ENCODE measurements at regions not wholly inside any gene's neighbourhood (a gene's known extent, or its start where the extent isn't known, plus 50 kb on each side); places are given as distances from the start of the nearest gene placed in this dataset.

DNA sequence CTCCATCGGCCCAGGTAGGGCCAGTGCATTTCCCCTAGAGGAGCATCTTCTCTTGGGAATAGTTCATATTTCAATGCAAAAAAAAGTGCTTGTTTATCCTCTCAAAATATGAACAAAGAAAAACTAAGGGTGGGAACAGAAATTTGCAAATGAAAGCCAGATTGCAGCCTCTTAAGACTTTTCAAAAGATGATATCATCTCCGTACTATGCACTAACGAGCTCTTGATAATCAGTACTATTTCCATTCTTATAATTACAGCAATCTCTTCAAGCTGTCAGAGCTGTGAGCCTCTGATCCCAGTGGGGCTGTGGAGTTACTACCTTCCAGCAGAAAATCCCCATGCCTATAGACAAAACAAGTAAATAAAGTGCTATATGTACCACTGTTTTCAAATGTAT is 77.1 kb downstream of the SOD2 start:
- TF ChIP-seq POLR2A (IDR thresholded peaks at IDR 0.05): no peak
- TF ChIP-seq, protein P1, sequence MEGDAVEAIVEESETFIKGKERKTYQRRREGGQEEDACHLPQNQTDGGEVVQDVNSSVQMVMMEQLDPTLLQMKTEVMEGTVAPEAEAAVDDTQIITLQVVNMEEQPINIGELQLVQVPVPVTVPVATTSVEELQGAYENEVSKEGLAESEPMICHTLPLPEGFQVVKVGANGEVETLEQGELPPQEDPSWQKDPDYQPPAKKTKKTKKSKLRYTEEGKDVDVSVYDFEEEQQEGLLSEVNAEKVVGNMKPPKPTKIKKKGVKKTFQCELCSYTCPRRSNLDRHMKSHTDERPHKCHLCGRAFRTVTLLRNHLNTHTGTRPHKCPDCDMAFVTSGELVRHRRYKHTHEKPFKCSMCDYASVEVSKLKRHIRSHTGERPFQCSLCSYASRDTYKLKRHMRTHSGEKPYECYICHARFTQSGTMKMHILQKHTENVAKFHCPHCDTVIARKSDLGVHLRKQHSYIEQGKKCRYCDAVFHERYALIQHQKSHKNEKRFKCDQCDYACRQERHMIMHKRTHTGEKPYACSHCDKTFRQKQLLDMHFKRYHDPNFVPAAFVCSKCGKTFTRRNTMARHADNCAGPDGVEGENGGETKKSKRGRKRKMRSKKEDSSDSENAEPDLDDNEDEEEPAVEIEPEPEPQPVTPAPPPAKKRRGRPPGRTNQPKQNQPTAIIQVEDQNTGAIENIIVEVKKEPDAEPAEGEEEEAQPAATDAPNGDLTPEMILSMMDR (IDR thresholded peaks at IDR 0.05): no peak
